ENCODE measurements at regions not wholly inside any gene's neighbourhood (a gene's known extent, or its start where the extent isn't known, plus 50 kb on each side); places are given as distances from the start of the nearest gene placed in this dataset.

DNA sequence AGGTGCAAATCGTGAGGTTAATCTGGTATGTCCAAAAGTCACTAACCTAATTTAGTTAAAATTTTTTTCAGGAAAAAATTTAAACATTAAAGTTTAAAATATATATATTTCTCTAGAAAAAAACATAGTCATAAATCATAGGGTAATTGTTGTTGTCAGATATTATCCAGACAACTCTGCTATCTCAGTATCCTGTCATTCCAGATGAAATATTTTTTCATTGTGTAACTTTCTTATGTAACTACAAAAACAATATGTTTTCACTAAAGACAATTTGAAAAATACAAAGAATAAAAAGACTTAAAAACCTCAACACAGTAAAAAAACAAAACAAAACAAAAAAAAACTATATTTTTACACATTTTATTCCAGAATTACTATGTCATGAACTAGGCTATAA lies 57.6 kb downstream of the TENT5A start:
- TF ChIP-seq RAD21 (conservative IDR thresholded peaks at IDR 0.05) (no peak), SMC3 (conservative IDR thresholded peaks at IDR 0.05; ENCODE audit: poor library complexity) (no peak), EP300 (conservative IDR thresholded peaks at IDR 0.05; ENCODE audit: poor library complexity, severe bottlenecking) (no peak), EZH2 (IDR thresholded peaks at IDR 0.05; ENCODE audit: borderline replicate concordance, insufficient read depth, low read length, poor library complexity, severe bottlenecking) (no peak), MXI1 (conservative IDR thresholded peaks at IDR 0.05; ENCODE audit: poor library complexity, severe bottlenecking) (no peak)
- no peaks in the 10 kb centered on the region for H3K36me3 ChIP-seq (ENCODE audit: insufficient read depth, low read length)
- no peak overlapping the region for H3K4me2 ChIP-seq (ENCODE audit: low read length)
- no peak overlapping the region for H2AFZ ChIP-seq (ENCODE audit: low read depth, low read length)
- H4K20me1 ChIP-seq (ENCODE audit: insufficient read depth), result no peaks in the 10 kb centered on the region
- H3K9me2 ChIP-seq (ENCODE audit: insufficient read depth, low read length), result no peaks in the 10 kb centered on the region
- peaks cover 4% of the 10 kb centered on the region for H3K27me3 ChIP-seq (ENCODE audit: insufficient read depth, low read depth, low read length)
- H3K9ac ChIP-seq (ENCODE audit: low read length), result no peak overlapping the region
- H3K9me3 ChIP-seq (ENCODE audit: low read length), result no peaks in the 10 kb centered on the region
- H3K27ac ChIP-seq (ENCODE audit: low read length), result no peak overlapping the region
- H3K4me3 ChIP-seq (ENCODE audit: low read length), result no peak overlapping the region
- no peaks in the 10 kb centered on the region for H3K79me2 ChIP-seq (replicated peaks; ENCODE audit: insufficient read depth, low read length)
- no peaks in the 10 kb centered on the region for H3F3A ChIP-seq (ENCODE audit: insufficient read depth, low read length, poor library complexity, severe bottlenecking)

DNA sequence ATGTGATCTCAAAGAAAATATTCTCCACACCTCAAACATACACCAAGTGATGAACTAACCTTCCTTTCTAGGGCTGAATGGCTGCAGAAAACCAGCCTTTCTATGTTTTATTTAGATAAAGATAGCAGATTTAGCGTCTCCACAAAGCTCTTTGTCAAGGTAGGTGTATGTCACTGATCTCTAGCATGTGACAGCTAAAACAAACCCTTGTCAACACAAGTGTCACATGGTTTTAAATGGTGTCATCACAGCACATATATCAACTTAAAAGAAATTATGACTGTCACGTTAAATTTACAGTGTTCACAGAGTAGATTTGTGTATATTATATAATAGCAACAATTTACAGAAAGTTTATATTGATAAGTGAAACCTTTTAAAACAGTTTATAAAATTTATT lies 58.3 kb downstream of the TENT5A start:
- no peak overlapping the region for H3K4me2 ChIP-seq (ENCODE audit: low read length)
- no peak overlapping the region for H3K4me3 ChIP-seq (ENCODE audit: low read length)
- H3K79me2 ChIP-seq (replicated peaks; ENCODE audit: insufficient read depth, low read length), result no peaks in the 10 kb centered on the region
- H3K9me2 ChIP-seq (ENCODE audit: insufficient read depth, low read length), result no peaks in the 10 kb centered on the region
- no peaks in the 10 kb centered on the region for H3K36me3 ChIP-seq (ENCODE audit: insufficient read depth, low read length)
- H2AFZ ChIP-seq (ENCODE audit: low read depth, low read length), result no peak overlapping the region
- no peaks in the 10 kb centered on the region for H3F3A ChIP-seq (ENCODE audit: insufficient read depth, low read length, poor library complexity, severe bottlenecking)
- H3K27ac ChIP-seq (ENCODE audit: low read length), result no peak overlapping the region
- H3K27me3 ChIP-seq (ENCODE audit: insufficient read depth, low read depth, low read length), result peaks cover 4% of the 10 kb centered on the region
- no peaks in the 10 kb centered on the region for H4K20me1 ChIP-seq (ENCODE audit: insufficient read depth)
- H3K9ac ChIP-seq (ENCODE audit: low read length), result no peak overlapping the region
- H3K9me3 ChIP-seq (ENCODE audit: low read length), result no peaks in the 10 kb centered on the region
- peak; percentile 97 for TF ChIP-seq EP300 (conservative IDR thresholded peaks at IDR 0.05; ENCODE audit: poor library complexity, severe bottlenecking)
- TF ChIP-seq POLR2AphosphoS5 (IDR thresholded peaks at IDR 0.05), result peak; percentile 97
- TF ChIP-seq, protein P1, sequence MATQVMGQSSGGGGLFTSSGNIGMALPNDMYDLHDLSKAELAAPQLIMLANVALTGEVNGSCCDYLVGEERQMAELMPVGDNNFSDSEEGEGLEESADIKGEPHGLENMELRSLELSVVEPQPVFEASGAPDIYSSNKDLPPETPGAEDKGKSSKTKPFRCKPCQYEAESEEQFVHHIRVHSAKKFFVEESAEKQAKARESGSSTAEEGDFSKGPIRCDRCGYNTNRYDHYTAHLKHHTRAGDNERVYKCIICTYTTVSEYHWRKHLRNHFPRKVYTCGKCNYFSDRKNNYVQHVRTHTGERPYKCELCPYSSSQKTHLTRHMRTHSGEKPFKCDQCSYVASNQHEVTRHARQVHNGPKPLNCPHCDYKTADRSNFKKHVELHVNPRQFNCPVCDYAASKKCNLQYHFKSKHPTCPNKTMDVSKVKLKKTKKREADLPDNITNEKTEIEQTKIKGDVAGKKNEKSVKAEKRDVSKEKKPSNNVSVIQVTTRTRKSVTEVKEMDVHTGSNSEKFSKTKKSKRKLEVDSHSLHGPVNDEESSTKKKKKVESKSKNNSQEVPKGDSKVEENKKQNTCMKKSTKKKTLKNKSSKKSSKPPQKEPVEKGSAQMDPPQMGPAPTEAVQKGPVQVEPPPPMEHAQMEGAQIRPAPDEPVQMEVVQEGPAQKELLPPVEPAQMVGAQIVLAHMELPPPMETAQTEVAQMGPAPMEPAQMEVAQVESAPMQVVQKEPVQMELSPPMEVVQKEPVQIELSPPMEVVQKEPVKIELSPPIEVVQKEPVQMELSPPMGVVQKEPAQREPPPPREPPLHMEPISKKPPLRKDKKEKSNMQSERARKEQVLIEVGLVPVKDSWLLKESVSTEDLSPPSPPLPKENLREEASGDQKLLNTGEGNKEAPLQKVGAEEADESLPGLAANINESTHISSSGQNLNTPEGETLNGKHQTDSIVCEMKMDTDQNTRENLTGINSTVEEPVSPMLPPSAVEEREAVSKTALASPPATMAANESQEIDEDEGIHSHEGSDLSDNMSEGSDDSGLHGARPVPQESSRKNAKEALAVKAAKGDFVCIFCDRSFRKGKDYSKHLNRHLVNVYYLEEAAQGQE (IDR thresholded peaks at IDR 0.05; ENCODE audit: borderline replicate concordance), result no peak

DNA sequence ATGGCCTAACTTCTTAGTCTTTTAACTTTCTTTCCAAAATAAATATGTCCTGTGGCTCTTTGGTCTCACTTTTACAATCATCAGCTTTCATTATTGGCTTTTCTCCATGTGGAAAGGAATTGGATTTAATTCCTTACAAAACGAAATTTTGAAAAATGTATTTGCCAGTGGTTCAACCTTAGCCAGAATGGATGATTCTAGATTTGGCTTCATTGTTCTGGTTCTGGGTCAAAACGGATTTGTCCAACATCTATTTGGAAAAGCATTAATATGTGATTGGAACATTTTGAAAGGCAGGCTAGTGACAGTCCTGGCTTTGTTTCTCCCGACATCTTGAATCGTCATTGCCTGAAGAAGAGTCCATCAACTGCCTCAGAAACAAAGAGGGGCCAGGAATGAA lies 59.2 kb downstream of the TENT5A start:
- Histone ChIP-seq H3K27ac (ENCODE audit: low read length) (no peak overlapping the region), H3K27me3 (ENCODE audit: insufficient read depth, low read depth, low read length) (peaks cover 4% of the 10 kb centered on the region), H3K36me3 (ENCODE audit: insufficient read depth, low read length) (no peaks in the 10 kb centered on the region), H2AFZ (ENCODE audit: low read depth, low read length) (no peak overlapping the region), H3K9ac (ENCODE audit: low read length) (no peak overlapping the region), H3K4me2 (ENCODE audit: low read length) (no peak overlapping the region), H3K79me2 (replicated peaks; ENCODE audit: insufficient read depth, low read length) (no peaks in the 10 kb centered on the region), H3K4me3 (ENCODE audit: low read length) (no peak overlapping the region), H3K9me2 (ENCODE audit: insufficient read depth, low read length) (no peaks in the 10 kb centered on the region), H3K9me3 (ENCODE audit: low read length) (no peaks in the 10 kb centered on the region), H4K20me1 (ENCODE audit: insufficient read depth) (no peaks in the 10 kb centered on the region), H3F3A (ENCODE audit: insufficient read depth, low read length, poor library complexity, severe bottlenecking) (no peaks in the 10 kb centered on the region)
- no peak for TF ChIP-seq MXI1 (conservative IDR thresholded peaks at IDR 0.05; ENCODE audit: poor library complexity, severe bottlenecking)
- TF ChIP-seq EP300 (conservative IDR thresholded peaks at IDR 0.05; ENCODE audit: poor library complexity, severe bottlenecking), result no peak
- TF ChIP-seq TAF1 (IDR thresholded peaks at IDR 0.05; ENCODE audit: low read depth), result no peak
